ENCODE measurements at regions not wholly inside any gene's neighbourhood (a gene's known extent, or its start where the extent isn't known, plus 50 kb on each side); places are given as distances from the start of the nearest gene placed in this dataset.

DNA sequence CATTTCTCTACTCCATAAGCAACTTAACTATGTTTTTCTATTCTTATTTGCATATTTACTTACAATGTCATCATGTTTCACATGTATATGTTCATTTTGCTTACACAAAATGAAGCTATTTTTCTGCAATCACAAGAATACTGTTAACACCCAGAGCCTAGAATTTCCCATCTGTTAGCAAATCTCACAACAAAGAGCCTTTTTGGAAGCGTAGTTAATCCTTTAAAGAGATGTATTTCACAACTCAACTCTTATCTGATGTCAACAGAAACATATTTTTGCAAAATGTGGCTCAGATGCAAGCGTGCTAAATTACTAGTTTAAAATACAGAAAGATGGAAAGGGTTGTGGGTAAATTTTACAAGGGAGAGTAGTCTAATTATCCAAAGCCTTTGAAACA lies 110.6 kb upstream of the COL1A2 start:
- TF ChIP-seq ARNTL (CRISPR knock-in tag; IDR thresholded peaks at IDR 0.05; ENCODE audit: borderline replicate concordance, low read depth): no peak
- no peak for TF ChIP-seq ZNF8 (CRISPR knock-in tag; IDR thresholded peaks at IDR 0.05)
- no peak for TF ChIP-seq ESRRG (CRISPR knock-in tag; IDR thresholded peaks at IDR 0.05)
- TF ChIP-seq, protein P1, sequence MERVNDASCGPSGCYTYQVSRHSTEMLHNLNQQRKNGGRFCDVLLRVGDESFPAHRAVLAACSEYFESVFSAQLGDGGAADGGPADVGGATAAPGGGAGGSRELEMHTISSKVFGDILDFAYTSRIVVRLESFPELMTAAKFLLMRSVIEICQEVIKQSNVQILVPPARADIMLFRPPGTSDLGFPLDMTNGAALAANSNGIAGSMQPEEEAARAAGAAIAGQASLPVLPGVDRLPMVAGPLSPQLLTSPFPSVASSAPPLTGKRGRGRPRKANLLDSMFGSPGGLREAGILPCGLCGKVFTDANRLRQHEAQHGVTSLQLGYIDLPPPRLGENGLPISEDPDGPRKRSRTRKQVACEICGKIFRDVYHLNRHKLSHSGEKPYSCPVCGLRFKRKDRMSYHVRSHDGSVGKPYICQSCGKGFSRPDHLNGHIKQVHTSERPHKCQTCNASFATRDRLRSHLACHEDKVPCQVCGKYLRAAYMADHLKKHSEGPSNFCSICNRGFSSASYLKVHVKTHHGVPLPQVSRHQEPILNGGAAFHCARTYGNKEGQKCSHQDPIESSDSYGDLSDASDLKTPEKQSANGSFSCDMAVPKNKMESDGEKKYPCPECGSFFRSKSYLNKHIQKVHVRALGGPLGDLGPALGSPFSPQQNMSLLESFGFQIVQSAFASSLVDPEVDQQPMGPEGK (CRISPR knock-in tag; IDR thresholded peaks at IDR 0.05; ENCODE audit: borderline replicate concordance): no peak
- TF ChIP-seq ZNF70 (CRISPR knock-in tag; IDR thresholded peaks at IDR 0.05): no peak
- no peak for TF ChIP-seq TCF4 (CRISPR knock-in tag; IDR thresholded peaks at IDR 0.05; ENCODE audit: borderline replicate concordance)
- no peak for TF ChIP-seq GLIS3 (CRISPR knock-in tag; IDR thresholded peaks at IDR 0.05)
- TF ChIP-seq PPARA (CRISPR knock-in tag; IDR thresholded peaks at IDR 0.05; ENCODE audit: borderline replicate concordance): no peak
- no peak for TF ChIP-seq OSR1 (CRISPR knock-in tag; IDR thresholded peaks at IDR 0.05)
- TF ChIP-seq ZFP30 (CRISPR knock-in tag; IDR thresholded peaks at IDR 0.05): no peak
- TF ChIP-seq, protein P2, sequence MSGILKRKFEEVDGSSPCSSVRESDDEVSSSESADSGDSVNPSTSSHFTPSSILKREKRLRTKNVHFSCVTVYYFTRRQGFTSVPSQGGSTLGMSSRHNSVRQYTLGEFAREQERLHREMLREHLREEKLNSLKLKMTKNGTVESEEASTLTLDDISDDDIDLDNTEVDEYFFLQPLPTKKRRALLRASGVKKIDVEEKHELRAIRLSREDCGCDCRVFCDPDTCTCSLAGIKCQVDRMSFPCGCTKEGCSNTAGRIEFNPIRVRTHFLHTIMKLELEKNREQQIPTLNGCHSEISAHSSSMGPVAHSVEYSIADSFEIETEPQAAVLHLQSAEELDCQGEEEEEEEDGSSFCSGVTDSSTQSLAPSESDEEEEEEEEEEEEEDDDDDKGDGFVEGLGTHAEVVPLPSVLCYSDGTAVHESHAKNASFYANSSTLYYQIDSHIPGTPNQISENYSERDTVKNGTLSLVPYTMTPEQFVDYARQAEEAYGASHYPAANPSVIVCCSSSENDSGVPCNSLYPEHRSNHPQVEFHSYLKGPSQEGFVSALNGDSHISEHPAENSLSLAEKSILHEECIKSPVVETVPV (CRISPR knock-in tag; IDR thresholded peaks at IDR 0.05): no peak
- TF ChIP-seq, protein P3, sequence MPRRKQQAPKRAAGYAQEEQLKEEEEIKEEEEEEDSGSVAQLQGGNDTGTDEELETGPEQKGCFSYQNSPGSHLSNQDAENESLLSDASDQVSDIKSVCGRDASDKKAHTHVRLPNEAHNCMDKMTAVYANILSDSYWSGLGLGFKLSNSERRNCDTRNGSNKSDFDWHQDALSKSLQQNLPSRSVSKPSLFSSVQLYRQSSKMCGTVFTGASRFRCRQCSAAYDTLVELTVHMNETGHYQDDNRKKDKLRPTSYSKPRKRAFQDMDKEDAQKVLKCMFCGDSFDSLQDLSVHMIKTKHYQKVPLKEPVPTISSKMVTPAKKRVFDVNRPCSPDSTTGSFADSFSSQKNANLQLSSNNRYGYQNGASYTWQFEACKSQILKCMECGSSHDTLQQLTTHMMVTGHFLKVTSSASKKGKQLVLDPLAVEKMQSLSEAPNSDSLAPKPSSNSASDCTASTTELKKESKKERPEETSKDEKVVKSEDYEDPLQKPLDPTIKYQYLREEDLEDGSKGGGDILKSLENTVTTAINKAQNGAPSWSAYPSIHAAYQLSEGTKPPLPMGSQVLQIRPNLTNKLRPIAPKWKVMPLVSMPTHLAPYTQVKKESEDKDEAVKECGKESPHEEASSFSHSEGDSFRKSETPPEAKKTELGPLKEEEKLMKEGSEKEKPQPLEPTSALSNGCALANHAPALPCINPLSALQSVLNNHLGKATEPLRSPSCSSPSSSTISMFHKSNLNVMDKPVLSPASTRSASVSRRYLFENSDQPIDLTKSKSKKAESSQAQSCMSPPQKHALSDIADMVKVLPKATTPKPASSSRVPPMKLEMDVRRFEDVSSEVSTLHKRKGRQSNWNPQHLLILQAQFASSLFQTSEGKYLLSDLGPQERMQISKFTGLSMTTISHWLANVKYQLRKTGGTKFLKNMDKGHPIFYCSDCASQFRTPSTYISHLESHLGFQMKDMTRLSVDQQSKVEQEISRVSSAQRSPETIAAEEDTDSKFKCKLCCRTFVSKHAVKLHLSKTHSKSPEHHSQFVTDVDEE (CRISPR knock-in tag; IDR thresholded peaks at IDR 0.05): no peak
- no peak for TF ChIP-seq ISL1 (CRISPR knock-in tag; IDR thresholded peaks at IDR 0.05)
- no peak for ATAC-seq

DNA sequence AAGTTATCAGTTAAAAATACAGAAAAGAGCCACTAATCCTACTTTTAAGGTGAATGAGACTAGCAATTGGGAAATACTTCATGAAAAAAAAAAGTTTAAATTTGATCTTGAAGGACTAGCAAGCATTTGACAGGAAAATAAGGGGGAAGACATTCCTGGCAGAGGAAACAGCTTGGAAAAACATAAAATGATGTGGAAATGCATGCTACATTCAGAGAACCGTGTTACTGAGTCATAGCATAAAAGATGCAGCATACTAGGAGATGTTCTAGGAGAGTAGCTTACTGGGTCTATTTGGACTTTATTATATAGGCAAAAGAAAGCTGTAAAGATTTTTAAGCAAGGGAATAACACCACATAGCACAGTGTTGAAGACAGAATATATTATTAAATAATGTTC lies 108.6 kb upstream of the COL1A2 start:
- ATAC-seq: no peak
- TF ChIP-seq PPARA (CRISPR knock-in tag; IDR thresholded peaks at IDR 0.05; ENCODE audit: borderline replicate concordance): no peak
- no peak for TF ChIP-seq ARNTL (CRISPR knock-in tag; IDR thresholded peaks at IDR 0.05; ENCODE audit: borderline replicate concordance, low read depth)
- no peak for TF ChIP-seq ZFP30 (CRISPR knock-in tag; IDR thresholded peaks at IDR 0.05)
- TF ChIP-seq, protein P1 (CRISPR knock-in tag; IDR thresholded peaks at IDR 0.05; ENCODE audit: borderline replicate concordance): no peak
- no peak for TF ChIP-seq ZC3H10 (CRISPR knock-in tag; IDR thresholded peaks at IDR 0.05)
- no peak for TF ChIP-seq ESRRG (CRISPR knock-in tag; IDR thresholded peaks at IDR 0.05)

DNA sequence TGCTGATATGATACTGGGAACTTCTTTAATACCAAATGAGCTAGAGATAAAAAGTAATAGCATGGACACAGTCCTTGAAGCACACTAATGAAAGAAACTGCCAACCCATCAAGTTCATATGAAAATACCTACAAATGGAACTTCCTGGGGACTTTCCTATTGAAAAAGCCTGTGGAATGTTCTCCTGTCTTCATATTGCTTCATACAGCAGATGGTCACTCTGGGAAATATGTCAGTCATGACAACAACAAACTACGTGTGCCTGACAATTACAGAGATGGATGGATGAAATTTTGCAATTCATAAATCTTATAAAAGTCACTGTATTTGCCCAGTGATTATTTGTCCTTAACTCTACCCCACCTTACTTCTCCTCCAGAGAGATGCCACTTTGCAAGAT lies 106.6 kb upstream of the COL1A2 start:
- TF ChIP-seq ZFP30 (CRISPR knock-in tag; IDR thresholded peaks at IDR 0.05) (no peak), ZNF8 (CRISPR knock-in tag; IDR thresholded peaks at IDR 0.05) (no peak), ARNTL (CRISPR knock-in tag; IDR thresholded peaks at IDR 0.05; ENCODE audit: borderline replicate concordance, low read depth) (no peak), TOX (CRISPR knock-in tag; IDR thresholded peaks at IDR 0.05; ENCODE audit: borderline replicate concordance) (no peak), ZFP3 (CRISPR knock-in tag; IDR thresholded peaks at IDR 0.05) (no peak), CSDC2 (CRISPR knock-in tag; IDR thresholded peaks at IDR 0.05) (no peak)
- TF ChIP-seq, protein P4, sequence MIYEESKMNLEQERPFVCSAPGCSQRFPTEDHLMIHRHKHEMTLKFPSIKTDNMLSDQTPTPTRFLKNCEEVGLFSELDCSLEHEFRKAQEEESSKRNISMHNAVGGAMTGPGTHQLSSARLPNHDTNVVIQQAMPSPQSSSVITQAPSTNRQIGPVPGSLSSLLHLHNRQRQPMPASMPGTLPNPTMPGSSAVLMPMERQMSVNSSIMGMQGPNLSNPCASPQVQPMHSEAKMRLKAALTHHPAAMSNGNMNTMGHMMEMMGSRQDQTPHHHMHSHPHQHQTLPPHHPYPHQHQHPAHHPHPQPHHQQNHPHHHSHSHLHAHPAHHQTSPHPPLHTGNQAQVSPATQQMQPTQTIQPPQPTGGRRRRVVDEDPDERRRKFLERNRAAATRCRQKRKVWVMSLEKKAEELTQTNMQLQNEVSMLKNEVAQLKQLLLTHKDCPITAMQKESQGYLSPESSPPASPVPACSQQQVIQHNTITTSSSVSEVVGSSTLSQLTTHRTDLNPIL (CRISPR knock-in tag; IDR thresholded peaks at IDR 0.05; ENCODE audit: low read depth): no peak
- TF ChIP-seq, protein P2 (CRISPR knock-in tag; IDR thresholded peaks at IDR 0.05): no peak

More for the DNA sequence above, 106.6 kb upstream of the COL1A2 start:
- ATAC-seq: no peak

Data from SK-N-SH treated with all-trans-retinoic acid at 6 μM for 48 hours (cell line).